Panc1 (cell line): ENCODE measurements at regions not wholly inside any gene's neighbourhood (a gene's known extent, or its start where the extent isn't known, plus 50 kb on each side); places are given as distances from the start of the nearest gene placed in this dataset.

Experiments used
- ATAC-seq: fragments of 200-7000 bp; cut with Tn5 transposase; 2 replicates; pipeline ENCODE4 v1.9.1; 2020; ENCODE audit warnings: mild to moderate bottlenecking, moderate library complexity
- BruUV-seq: library from RNA; stranded (reverse); fragments of 400-500 nt; replicated peaks from 2 replicates; lab custom pipeline; 2021; lab: Mats Ljungman, UMichigan
- CTCF ChIA-PET: fragments of 300-600 bp; sonication (Branson Sonifier 250); formaldehyde crosslinking; loops from one replicate; lab custom pipeline; 2022; ENCODE audit warnings: antibody characterized with exemption; lab: Charles Lee
- POLR2A ChIA-PET: fragments of 300-600 bp; sonication (Branson Sonifier 250); formaldehyde crosslinking; loops from one replicate; lab custom pipeline; 2022; ENCODE audit warnings: antibody characterized with exemption; lab: Charles Lee
- DNase-seq: peaks from one replicate; pipeline ENCODE4 v3.0.0-alpha.2; 2010; ENCODE audit warnings: low read depth, low spot score
- H3K27ac ChIP-seq: 2 replicates; pipeline ENCODE4 v1.5.1; 2011; ENCODE audit warnings: mild to moderate bottlenecking, low read length, inconsistent platforms
- H3K27me3 ChIP-seq: fragments of 200-500 bp; sonication (Bioruptor generic); 2 replicates; pipeline ENCODE4 v1.6.0; 2014; ENCODE audit warnings: low read length, inconsistent platforms; ENCODE audit not compliant: control insufficient read depth, insufficient read depth
- H3K36me3 ChIP-seq: fragments of 200-500 bp; sonication (Bioruptor generic); 2 replicates; pipeline ENCODE4 v1.5.1; 2014; ENCODE audit warnings: inconsistent platforms, mild to moderate bottlenecking, low read length, moderate library complexity; ENCODE audit not compliant: control insufficient read depth, insufficient read depth
- H3K4me1 ChIP-seq: 2 replicates; pipeline ENCODE4 v1.5.1; 2011; ENCODE audit warnings: inconsistent platforms, mild to moderate bottlenecking, low read length, moderate library complexity; ENCODE audit not compliant: control insufficient read depth, insufficient read depth
- H3K4me3 ChIP-seq, 2 experiments: 2 replicates each; pipeline ENCODE4 v1.5.1; 2011 to 2012; ENCODE audit warnings: low read depth in 2 of 2, low read length in 2 of 2, mild to moderate bottlenecking in 2 of 2, inconsistent platforms in 1 of 2, moderate library complexity in 1 of 2
- H3K9me3 ChIP-seq: fragments of 200-500 bp; sonication (Bioruptor generic); 2 replicates; pipeline ENCODE4 v1.5.1; 2014; ENCODE audit warnings: low read depth, mild to moderate bottlenecking, inconsistent platforms, low read length, moderate library complexity; ENCODE audit not compliant: control insufficient read depth, insufficient read depth
- POLR2AphosphoS5 ChIP-seq: IDR thresholded peaks from 2 replicates; pipeline ENCODE4 v1.6.1; 2012; ENCODE audit warnings: mild to moderate bottlenecking, low read depth, low read length, moderate library complexity
- SIN3A ChIP-seq: IDR thresholded peaks from 2 replicates; pipeline ENCODE4 v1.6.1; 2012; ENCODE audit warnings: low read depth, mild to moderate bottlenecking, low read length, moderate library complexity, borderline replicate concordance; ENCODE audit not compliant: insufficient read depth
- TCF7L2 ChIP-seq: IDR thresholded peaks from 2 replicates; pipeline ENCODE4 v1.6.1; 2011; ENCODE audit warnings: mild to moderate bottlenecking, low read depth, low read length, inconsistent platforms
- in situ Hi-C: cut with HindIII; loops from 2 replicates; pipeline ENCODE4 v1.10.0; 2016; ENCODE audit warnings: low sequenced_read_pairs, low pct_unique_long_range_greater_than_20kb
- intact Hi-C: fragments of 100-400 bp; cut with micrococcal nuclease; formaldehyde crosslinking; loops from one replicate; pipeline ENCODE4 v1.10.0; 2022; ENCODE audit not compliant: unreplicated experiment
- TF ChIP-seq, protein P1 (sequence below), 2 experiments: IDR thresholded peaks; 2 replicates each; pipeline ENCODE4 v1.6.1; 2011 to 2012; ENCODE audit warnings: low read depth in 2 of 2, control low read depth in 1 of 2, low read length in 1 of 2, mild to moderate bottlenecking in 1 of 2, moderate library complexity in 1 of 2; ENCODE audit not compliant: insufficient read depth in 1 of 2
- TF ChIP-seq, protein P2 (sequence below): fragments of 450-650 bp; IDR thresholded peaks from 2 replicates; pipeline ENCODE4 v1.5.1; 2017; ENCODE audit warnings: mild to moderate bottlenecking

DNA sequence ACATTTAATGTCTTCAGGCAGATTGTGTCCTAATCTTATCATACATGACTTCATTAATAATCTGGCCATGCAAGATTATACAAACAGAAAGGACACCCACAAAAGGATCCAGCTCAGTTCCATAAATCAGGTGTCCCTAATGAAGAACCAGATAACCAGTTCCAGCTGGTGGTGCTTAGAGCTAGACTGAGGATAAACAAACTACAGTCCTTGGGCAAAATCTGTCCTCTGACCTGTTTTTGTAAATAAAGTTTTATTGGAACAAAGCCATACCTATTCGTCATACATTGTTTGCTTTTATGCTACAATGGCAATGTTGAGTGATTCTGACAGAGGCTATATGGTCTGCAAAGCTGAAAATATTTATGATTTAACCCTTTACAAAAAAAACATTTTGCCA, 199.5 kb downstream of the MID1IP1 start:
- no peak overlapping the region for H3K27ac ChIP-seq
- TF ChIP-seq SIN3A (no peak), TCF7L2 (no peak), POLR2AphosphoS5 (no peak)
- TF ChIP-seq, protein P1, sequence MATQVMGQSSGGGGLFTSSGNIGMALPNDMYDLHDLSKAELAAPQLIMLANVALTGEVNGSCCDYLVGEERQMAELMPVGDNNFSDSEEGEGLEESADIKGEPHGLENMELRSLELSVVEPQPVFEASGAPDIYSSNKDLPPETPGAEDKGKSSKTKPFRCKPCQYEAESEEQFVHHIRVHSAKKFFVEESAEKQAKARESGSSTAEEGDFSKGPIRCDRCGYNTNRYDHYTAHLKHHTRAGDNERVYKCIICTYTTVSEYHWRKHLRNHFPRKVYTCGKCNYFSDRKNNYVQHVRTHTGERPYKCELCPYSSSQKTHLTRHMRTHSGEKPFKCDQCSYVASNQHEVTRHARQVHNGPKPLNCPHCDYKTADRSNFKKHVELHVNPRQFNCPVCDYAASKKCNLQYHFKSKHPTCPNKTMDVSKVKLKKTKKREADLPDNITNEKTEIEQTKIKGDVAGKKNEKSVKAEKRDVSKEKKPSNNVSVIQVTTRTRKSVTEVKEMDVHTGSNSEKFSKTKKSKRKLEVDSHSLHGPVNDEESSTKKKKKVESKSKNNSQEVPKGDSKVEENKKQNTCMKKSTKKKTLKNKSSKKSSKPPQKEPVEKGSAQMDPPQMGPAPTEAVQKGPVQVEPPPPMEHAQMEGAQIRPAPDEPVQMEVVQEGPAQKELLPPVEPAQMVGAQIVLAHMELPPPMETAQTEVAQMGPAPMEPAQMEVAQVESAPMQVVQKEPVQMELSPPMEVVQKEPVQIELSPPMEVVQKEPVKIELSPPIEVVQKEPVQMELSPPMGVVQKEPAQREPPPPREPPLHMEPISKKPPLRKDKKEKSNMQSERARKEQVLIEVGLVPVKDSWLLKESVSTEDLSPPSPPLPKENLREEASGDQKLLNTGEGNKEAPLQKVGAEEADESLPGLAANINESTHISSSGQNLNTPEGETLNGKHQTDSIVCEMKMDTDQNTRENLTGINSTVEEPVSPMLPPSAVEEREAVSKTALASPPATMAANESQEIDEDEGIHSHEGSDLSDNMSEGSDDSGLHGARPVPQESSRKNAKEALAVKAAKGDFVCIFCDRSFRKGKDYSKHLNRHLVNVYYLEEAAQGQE (IDR thresholded peaks at IDR 0.05; ENCODE audit: insufficient read depth in 1 of 2, low read depth in 2 of 2, low read length in 1 of 2), result no peak
- TF ChIP-seq, protein P2, sequence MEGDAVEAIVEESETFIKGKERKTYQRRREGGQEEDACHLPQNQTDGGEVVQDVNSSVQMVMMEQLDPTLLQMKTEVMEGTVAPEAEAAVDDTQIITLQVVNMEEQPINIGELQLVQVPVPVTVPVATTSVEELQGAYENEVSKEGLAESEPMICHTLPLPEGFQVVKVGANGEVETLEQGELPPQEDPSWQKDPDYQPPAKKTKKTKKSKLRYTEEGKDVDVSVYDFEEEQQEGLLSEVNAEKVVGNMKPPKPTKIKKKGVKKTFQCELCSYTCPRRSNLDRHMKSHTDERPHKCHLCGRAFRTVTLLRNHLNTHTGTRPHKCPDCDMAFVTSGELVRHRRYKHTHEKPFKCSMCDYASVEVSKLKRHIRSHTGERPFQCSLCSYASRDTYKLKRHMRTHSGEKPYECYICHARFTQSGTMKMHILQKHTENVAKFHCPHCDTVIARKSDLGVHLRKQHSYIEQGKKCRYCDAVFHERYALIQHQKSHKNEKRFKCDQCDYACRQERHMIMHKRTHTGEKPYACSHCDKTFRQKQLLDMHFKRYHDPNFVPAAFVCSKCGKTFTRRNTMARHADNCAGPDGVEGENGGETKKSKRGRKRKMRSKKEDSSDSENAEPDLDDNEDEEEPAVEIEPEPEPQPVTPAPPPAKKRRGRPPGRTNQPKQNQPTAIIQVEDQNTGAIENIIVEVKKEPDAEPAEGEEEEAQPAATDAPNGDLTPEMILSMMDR, result no peak
- no peaks in the 10 kb centered on the region for H3K36me3 ChIP-seq
- in situ Hi-C loops (no loop called here), intact Hi-C loops (no loop called here)
- ChIA-PET CTCF (no interaction called here), POLR2A (no interaction called here)
- ATAC-seq, result no peak
- H3K9me3 ChIP-seq, result no peaks in the 10 kb centered on the region
- no TSS peak for BruUV-seq
- no peaks in the 10 kb centered on the region for H3K4me1 ChIP-seq
- no peak overlapping the region for H3K4me3 ChIP-seq
- no peaks in the 10 kb centered on the region for H3K27me3 ChIP-seq
- DNase-seq, result no peak

DNA sequence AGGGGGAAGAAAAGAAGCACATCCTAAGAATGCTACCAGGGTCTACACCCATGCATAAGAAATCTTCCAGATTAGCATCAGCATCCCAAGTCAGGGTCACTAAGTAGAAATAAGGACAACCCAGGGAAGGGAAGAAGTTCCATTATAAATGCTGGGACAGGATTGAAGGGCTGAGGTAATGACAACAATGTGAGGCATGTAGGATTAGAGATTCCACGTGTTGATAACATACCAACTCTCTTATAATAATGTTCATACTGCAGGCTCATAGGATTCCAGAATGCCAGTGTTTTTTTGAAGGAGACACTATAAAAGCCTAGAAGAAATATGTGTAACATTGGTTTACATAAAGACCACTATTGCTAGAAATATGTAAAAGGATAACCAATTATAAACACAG, 201.2 kb downstream of the MID1IP1 start:
- in situ Hi-C loops (no loop called here), intact Hi-C loops (no loop called here)
- Histone ChIP-seq H3K4me3 (no peak overlapping the region), H3K9me3 (no peaks in the 10 kb centered on the region), H3K27ac (no peak overlapping the region), H3K27me3 (no peaks in the 10 kb centered on the region), H3K36me3 (no peaks in the 10 kb centered on the region), H3K4me1 (no peaks in the 10 kb centered on the region)
- ChIA-PET POLR2A (no interaction called here), CTCF (no interaction called here)
- DNase-seq (no peak), ATAC-seq (no peak)
- TF ChIP-seq, protein P2, result no peak
- no peak for TF ChIP-seq SIN3A
- no peak for TF ChIP-seq TCF7L2
- no peak for TF ChIP-seq POLR2AphosphoS5
- TF ChIP-seq, protein P1 (IDR thresholded peaks at IDR 0.05; ENCODE audit: insufficient read depth in 1 of 2, low read depth in 2 of 2, low read length in 1 of 2), result no peak
- no TSS peak for BruUV-seq
